ENCODE measurements at regions not wholly inside any gene's neighbourhood (a gene's known extent, or its start where the extent isn't known, plus 50 kb on each side); places are given as distances from the start of the nearest gene placed in this dataset.

DNA sequence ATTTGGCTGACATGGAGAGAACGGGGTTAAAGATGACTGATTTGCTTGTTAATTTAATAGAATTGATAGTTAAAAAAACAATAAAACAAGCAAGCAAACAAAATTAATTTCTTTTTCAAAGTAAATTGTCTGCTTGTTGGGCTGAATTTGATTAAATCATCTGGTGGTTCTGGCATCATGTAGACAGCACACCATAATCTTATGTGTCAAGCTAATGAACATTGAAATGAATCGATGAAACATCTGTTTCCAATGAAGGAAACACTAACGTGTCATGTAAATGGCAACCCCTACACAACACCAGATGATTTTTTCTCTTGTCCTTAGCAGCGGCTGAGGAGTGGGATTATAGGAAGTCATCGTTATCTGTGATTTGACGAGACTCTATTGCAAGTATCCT is 399.6 kb upstream of the RAG2 start:
- Histone ChIP-seq H2AFZ (ENCODE audit: low read length) (no peak overlapping the region), H3K27me3 (ENCODE audit: control insufficient read depth in 1 of 2, insufficient read depth in 2 of 2, low read length in 2 of 2) (no peaks in the 10 kb centered on the region), H3K4me2 (ENCODE audit: low read depth, low read length) (no peak overlapping the region), H3K27ac (ENCODE audit: extremely low read length, insufficient read depth, low read length) (no peak overlapping the region), H3K36me3 (replicated peaks in 1 of 2; ENCODE audit: control insufficient read depth in 1 of 2, insufficient read depth in 2 of 2, low read length in 2 of 2) (no peaks in the 10 kb centered on the region), H3K4me1 (ENCODE audit: insufficient read depth, low read length) (no peaks in the 10 kb centered on the region), H3K79me2 (ENCODE audit: insufficient read depth, low read length) (no peaks in the 10 kb centered on the region), H3K9me3 (ENCODE audit: low read length) (no peaks in the 10 kb centered on the region), H3K9ac (ENCODE audit: insufficient read depth, low read depth, low read length) (no peak overlapping the region), H3K4me3 (replicated peaks in 1 of 3; ENCODE audit: insufficient read depth in 1 of 3, low read depth in 2 of 3, low read length in 3 of 3) (no peak overlapping the region), H4K20me1 (ENCODE audit: insufficient read depth, low read length) (no peaks in the 10 kb centered on the region)
- TF ChIP-seq, protein P1, sequence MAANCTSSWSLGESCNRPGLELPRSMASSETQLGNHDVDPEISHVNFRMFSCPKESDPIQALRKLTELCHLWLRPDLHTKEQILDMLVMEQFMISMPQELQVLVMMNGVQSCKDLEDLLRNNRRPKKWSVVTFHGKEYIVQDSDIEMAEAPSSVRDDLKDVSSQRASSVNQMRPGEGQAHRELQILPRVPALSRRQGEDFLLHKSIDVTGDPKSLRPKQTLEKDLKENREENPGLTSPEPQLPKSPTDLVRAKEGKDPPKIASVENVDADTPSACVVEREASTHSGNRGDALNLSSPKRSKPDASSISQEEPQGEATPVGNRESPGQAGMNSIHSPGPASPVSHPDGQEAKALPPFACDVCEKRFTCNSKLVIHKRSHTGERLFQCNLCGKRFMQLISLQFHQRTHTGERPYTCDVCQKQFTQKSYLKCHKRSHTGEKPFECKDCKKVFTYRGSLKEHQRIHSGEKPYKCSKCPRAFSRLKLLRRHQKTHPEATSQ (CRISPR knock-in tag; IDR thresholded peaks at IDR 0.05; ENCODE audit: borderline replicate concordance): no peak
- TF ChIP-seq ZBTB20 (CRISPR knock-in tag; IDR thresholded peaks at IDR 0.05; ENCODE audit: borderline replicate concordance, low read depth) (no peak), HHEX (CRISPR knock-in tag; IDR thresholded peaks at IDR 0.05) (no peak), STAT5B (CRISPR knock-in tag; IDR thresholded peaks at IDR 0.05) (no peak), ZNF878 (CRISPR knock-in tag; IDR thresholded peaks at IDR 0.05) (no peak), ZNF263 (CRISPR knock-in tag; IDR thresholded peaks at IDR 0.05) (no peak)
- TF ChIP-seq, protein P2, sequence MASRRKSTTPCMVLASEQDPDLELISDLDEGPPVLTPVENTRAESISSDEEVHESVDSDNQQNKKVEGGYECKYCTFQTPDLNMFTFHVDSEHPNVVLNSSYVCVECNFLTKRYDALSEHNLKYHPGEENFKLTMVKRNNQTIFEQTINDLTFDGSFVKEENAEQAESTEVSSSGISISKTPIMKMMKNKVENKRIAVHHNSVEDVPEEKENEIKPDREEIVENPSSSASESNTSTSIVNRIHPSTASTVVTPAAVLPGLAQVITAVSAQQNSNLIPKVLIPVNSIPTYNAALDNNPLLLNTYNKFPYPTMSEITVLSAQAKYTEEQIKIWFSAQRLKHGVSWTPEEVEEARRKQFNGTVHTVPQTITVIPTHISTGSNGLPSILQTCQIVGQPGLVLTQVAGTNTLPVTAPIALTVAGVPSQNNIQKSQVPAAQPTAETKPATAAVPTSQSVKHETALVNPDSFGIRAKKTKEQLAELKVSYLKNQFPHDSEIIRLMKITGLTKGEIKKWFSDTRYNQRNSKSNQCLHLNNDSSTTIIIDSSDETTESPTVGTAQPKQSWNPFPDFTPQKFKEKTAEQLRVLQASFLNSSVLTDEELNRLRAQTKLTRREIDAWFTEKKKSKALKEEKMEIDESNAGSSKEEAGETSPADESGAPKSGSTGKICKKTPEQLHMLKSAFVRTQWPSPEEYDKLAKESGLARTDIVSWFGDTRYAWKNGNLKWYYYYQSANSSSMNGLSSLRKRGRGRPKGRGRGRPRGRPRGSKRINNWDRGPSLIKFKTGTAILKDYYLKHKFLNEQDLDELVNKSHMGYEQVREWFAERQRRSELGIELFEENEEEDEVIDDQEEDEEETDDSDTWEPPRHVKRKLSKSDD (CRISPR knock-in tag; IDR thresholded peaks at IDR 0.05; ENCODE audit: low read depth): no peak
- DNase-seq (ENCODE audit: low spot score) (no peak), FAIRE-seq (no peak), ATAC-seq (no peak)
- 1% methylated on average over 6 of the region's 6 CpGs for WGBS (ENCODE audit: low lambda C conversion rate)
- intact Hi-C loops (cut with micrococcal nuclease; ENCODE audit: unreplicated experiment): no loop called here
- in situ Hi-C loops (cut with HindIII; ENCODE audit: extremely low pct_ligation_motif_present, low pct_unique_long_range_greater_than_20kb): no loop called here
- ChIA-PET CTCF (ENCODE audit: low intra/inter-chr PET ratio, low total read pairs) (no interaction called here), POLR2A (no interaction called here)
- BruUV-seq (replicated peaks): no TSS peak

Measured in HepG2 (cell line).